ENCODE measurements at regions not wholly inside any gene's neighbourhood (a gene's known extent, or its start where the extent isn't known, plus 50 kb on each side); places are given as distances from the start of the nearest gene placed in this dataset.

GRCh38 chr21:38600106-38600505 lies 101.8 kb upstream of the ERG start:
- TF ChIP-seq POLR2A (IDR thresholded peaks at IDR 0.05; ENCODE audit: low read length) (no peak), GATA1 (IDR thresholded peaks at IDR 0.05; ENCODE audit: low read depth, low read length) (no peak)
